Suppressor macrophage treated with lipopolysaccharide for 1 hour (primary cell): ENCODE measurements at regions not wholly inside any gene's neighbourhood (a gene's known extent, or its start where the extent isn't known, plus 50 kb on each side); places are given as distances from the start of the nearest gene placed in this dataset.
"Not testable (repeated sequence)": the region's sequence is repeated elsewhere in the genome, so short reads cannot be mapped to it uniquely, and the experiment has no call there.

ENCODE experiments used
- DNase-seq, 3 donors: peaks; one replicate each; pipeline ENCODE4 v3.0.0-alpha.2; 2020 to 2022

DNA sequence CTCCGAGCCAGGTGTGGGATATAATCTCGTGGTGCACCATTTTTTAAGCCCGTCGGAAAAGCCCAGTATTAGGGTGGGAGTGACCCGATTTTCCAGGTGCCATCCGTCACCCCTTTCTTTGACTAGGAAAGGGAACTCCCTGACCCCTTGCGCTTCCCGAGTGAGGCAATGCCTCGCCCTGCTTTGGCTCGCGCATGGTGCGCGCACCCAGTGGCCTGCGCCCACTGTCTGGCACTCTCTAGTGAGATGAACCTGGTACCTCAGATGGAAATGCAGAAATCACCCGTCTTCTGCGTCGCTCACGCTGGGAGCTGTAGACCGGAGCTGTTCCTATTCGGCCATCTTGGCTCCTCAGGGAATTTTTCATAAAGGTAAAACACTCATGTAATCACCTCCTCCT is 63.9 kb downstream of the RWDD3 start:
- DNase-seq = not testable (repeated sequence)

DNA sequence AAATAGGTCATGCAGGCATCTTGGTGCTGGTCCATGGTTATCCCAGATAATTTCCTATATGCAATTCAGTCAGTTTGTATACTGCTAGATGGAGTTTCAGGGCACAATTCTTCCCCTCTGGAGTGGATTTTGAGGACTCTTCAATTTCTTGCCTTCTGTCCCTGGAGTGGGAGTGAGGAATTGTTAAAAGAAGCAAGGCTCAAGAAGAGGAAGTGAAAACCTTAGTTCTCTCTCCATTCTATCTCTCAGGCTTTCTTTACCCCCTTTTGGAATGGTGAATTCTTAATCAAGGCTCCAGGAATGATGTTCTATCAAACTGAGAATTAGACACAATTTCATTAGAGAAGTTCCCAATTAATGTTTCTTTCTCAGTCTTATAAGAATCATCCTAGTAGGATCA is 67.1 kb downstream of the RWDD3 start:
- no peak for DNase-seq

GRCh38 chr1:95301614-95302013 is 67.6 kb downstream of the RWDD3 start:
- no peak for DNase-seq

GRCh38 chr1:95304803-95305202 is 70.8 kb downstream of the RWDD3 start:
- DNase-seq = no peak

GRCh38 chr1:95308276-95309030 is 74.4 kb downstream of the RWDD3 start:
- no peak for DNase-seq

- DNase-seq = no peak
Observed at GRCh38 chr1:95309031-95309471, 75.0 kb downstream of the RWDD3 start.

DNA sequence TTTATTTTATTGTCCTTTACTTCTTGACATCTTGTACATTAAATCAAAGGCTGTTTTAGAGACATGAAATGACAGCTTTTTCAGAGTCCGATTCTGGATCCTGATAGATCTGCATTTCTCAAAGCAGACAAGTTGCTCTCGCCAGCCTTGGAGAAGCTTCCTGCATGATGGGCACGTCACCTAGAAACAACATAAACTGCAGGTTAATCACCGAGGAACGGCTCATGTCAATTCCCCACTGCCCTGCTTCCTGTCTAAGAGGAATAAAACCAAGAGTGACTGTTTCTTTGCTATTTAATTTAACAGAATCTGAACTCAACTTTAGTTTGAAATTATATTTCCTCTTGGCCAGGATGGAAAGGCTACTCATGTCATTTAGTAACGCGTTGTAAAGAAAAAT is 77.0 kb downstream of the RWDD3 start:
- no peak for DNase-seq

- no peak for DNase-seq
Observed at GRCh38 chr1:95311762-95312161, 77.8 kb downstream of the RWDD3 start.

GRCh38 chr1:95312181-95312580 is 78.2 kb downstream of the RWDD3 start:
- no peak for DNase-seq

DNA sequence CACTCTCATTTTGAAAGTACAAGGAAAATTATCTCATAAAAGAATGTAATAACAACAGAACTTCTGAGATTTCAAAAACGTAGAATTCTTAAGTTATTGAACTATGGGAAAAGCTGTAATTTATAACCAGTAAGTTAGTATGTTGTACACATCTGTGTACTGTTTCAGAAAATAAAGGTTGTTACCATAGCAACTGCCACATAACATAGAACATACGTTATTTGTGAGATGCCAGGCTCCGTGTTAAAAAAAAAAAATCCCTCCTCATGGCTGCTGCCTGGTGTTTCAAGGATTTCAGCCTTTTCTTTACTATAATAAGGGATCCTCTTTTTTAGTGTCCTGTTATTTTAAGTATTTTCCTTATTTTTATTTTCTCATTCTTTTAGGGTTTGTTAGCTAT is 79.5 kb downstream of the RWDD3 start:
- no peak for DNase-seq

- DNase-seq = no peak
Observed at GRCh38 chr1:95321531-95321930, 87.5 kb downstream of the RWDD3 start.

- DNase-seq = no peak
Observed at GRCh38 chr1:95323123-95323522, 89.1 kb downstream of the RWDD3 start.

DNA sequence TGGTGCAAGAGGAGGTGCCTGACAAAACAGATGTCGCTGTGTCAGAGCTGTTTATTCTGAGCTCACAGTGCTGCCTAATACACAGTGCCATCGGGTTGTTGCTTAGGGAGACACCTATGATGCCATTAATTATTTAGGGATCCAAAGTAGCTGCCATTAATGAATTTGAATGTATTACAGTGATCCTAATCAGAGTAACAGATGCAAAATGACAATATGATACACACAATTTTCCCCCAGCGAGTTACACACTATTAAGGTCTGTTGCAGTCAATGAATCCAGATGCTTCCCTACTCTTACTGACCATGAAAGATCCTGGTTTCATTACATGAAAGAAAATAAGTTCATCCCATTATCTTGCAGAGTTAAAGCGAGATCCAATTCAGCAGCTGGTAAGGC is 91.3 kb downstream of the RWDD3 start:
- DNase-seq = no peak

GRCh38 chr1:95326023-95326422 is 92.0 kb downstream of the RWDD3 start:
- DNase-seq = no peak

GRCh38 chr1:95332754-95333153 is 98.7 kb downstream of the RWDD3 start:
- no peak for DNase-seq

GRCh38 chr1:95339377-95339776 is 105.4 kb downstream of the RWDD3 start:
- DNase-seq = no peak

DNA sequence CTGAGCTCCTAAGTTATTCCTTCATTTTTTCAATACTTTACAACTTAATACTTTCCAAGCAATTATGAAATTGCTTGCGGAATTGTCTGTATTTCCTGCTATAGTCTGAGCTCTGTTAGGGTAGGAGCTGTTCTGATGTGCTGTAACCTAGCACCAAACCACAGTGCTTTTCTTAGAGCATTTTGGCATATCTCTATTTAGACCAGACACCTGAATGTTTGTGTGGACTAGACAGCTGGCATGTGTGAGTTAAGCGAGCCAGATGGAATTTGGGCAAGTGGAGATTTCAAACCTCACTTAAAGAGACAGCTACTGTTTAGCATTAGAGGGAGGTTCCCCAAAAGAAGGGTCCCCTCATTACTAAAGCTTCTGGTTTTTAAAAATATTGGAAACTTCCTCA is 106.1 kb downstream of the RWDD3 start:
- DNase-seq = no peak

- DNase-seq = no peak
Observed at GRCh38 chr1:95352767-95353166, 118.8 kb downstream of the RWDD3 start.

DNA sequence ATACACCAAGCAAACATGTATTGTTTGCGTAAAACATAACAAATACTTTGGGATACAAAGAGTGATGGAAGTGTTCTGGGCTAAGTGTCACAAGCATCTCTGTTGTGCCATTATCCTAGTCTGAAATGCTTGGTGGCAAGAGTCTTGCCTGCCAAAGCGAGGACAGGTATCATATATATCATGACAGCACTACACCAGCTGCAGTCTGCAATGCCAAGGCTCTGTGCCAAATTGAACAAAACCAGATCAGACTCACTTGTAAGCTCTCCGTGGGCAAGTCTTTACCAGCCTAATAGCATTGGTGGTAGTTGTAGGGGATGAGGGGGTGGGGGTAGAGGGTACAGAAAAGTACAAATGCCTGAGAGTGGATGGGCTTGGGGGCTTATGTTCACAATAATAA is 119.2 kb downstream of the RWDD3 start:
- no peak for DNase-seq

DNA sequence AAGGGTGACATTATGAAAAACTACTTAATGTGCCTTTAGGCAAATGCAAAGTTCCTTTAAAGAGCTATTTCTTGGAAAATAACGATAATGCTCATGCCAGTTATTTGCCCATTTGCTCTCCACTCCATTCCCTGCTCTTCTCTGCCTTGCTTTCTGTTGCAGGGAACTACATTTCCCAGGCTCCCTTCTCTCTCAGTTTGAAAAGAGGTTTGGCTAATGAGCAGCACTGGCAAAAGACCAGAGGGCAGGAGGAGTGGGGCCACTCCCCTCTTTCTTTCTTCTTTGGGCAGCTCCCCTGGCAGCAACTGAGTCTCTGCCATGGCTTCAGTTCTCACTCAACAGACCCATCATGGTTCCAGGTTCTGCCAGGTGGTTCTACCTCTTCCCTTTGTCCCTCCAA is 130.5 kb downstream of the RWDD3 start:
- DNase-seq = no peak

DNA sequence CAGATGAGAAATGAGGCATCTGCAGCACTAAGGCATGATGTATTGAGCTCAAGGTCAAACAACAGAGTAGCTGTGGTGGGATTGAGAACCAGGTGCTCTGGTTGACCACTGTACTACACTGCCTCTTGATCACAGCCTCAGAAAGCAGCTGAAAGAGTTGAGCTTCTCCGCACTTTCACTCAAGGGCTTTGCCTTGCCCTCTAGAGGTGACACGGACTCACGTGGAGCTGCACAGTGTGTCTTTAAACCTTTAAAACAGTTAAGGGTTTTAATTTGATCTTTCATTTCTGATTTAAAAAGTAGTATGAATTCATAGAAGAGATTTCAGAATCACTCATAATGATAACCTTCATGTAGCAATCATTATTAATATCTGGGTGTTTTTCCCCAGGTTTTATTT is 132.5 kb downstream of the RWDD3 start:
- no peak for DNase-seq

GRCh38 chr1:95368178-95368577 is 134.2 kb downstream of the RWDD3 start:
- no peak for DNase-seq

DNA sequence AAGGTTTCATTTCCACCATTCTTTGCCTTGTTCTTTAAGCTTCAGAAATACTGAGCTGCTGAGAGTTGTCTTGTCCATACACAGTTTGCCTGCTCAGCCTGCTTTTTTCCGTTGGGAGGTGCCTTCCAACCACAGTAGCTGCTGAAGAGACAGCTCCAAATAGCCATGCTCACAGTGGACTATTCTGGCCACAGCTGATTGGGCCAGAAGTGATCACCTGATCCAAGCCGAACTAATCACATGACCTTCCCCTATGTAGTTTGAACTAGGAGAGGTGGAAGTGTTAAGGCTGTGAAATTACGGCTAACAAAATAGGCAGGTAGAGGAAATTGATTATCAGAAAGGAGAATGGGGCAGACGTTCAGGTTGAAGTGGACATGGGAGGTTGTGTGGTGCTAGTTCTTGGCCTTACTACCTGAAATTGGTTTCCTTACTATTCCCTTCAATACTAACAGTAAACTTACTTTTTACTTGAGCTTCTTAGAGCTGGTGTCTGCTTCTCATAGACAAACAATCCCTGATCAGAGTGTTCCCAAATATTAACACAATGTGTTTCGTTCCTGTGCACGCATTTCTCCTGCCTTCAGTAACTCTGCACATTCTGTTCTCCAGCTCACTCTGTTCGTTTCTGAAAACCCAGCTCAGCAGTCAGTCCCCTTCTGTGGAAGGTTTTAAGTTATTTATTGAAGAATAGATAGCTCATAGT is 136.1 kb downstream of the RWDD3 start:
- DNase-seq = no peak

GRCh38 chr1:95370691-95371562 is 136.9 kb downstream of the RWDD3 start:
- no peak for DNase-seq
